Esophagus muscularis mucosa (tissue), 4 donors: ENCODE measurements at regions not wholly inside any gene's neighbourhood (a gene's known extent, or its start where the extent isn't known, plus 50 kb on each side); places are given as distances from the start of the nearest gene placed in this dataset.

Source experiments
- DNase-seq: peaks from one replicate; pipeline ENCODE4 v3.0.0-alpha.2; 2017; ENCODE audit errors: extremely low spot score
- H3K27ac ChIP-seq, 4 donors: fragments of 200-600 bp; sonication (generic); replicated peaks in 1 of 4; 1 replicate in 3 of 4; 2 replicates in 1 of 4; pipeline ENCODE4 v1.5.1; 2016 to 2019; ENCODE audit warnings: mild to moderate bottlenecking in 1 of 4
- H3K27me3 ChIP-seq, 4 donors: fragments of 200-600 bp; sonication (generic); one replicate each; pipeline versions ENCODE4 v1.5.1 to v1.6.0; 2016 to 2019
- H3K36me3 ChIP-seq, 4 donors: fragments of 200-600 bp; sonication (generic); one replicate each; pipeline ENCODE4 v1.5.1; 2016 to 2019
- H3K4me1 ChIP-seq, 4 donors: fragments of 200-600 bp; sonication (generic); one replicate each; pipeline ENCODE4 v1.5.1; 2016 to 2019
- H3K4me3 ChIP-seq, 4 donors: fragments of 200-600 bp; sonication (generic); 1 replicate in 2 of 4; 2 replicates in 2 of 4; pipeline ENCODE4 v1.5.1; 2016 to 2019; ENCODE audit warnings: mild to moderate bottlenecking in 4 of 4, moderate library complexity in 1 of 4
- H3K9me3 ChIP-seq, 4 donors: fragments of 200-600 bp; sonication (generic); 1 replicate in 3 of 4; 2 replicates in 1 of 4; pipeline ENCODE4 v1.5.1; 2016 to 2019
- CTCF ChIP-seq, 3 experiments: fragments of 200-600 bp in 2 of 3; fragments of 450-650 bp in 1 of 3; sonication (generic) in 2 of 3; IDR thresholded peaks; one replicate each; pipeline ENCODE4 v1.5.1; 2017 to 2019; ENCODE audit warnings: antibody characterized with exemption in 3 of 3, mild to moderate bottlenecking in 2 of 3, moderate library complexity in 1 of 3
- EP300 ChIP-seq: sonication (generic); formaldehyde crosslinking; IDR thresholded peaks from one replicate; pipeline ENCODE4 v1.6.1; 2017; ENCODE audit warnings: antibody characterized with exemption
- POLR2A ChIP-seq: fragments of 450-650 bp; IDR thresholded peaks from one replicate; pipeline ENCODE4 v1.6.1; 2017; ENCODE audit warnings: antibody characterized with exemption, moderate library complexity, mild to moderate bottlenecking, low read depth
- POLR2AphosphoS5 ChIP-seq, 2 donors: sonication (generic); formaldehyde crosslinking; IDR thresholded peaks; one replicate each; pipeline ENCODE4 v1.6.1; 2017; ENCODE audit warnings: antibody characterized with exemption in 2 of 2
- WGBS: methylation state at CpG from one replicate; pipeline ENCODE4 v1.1.5; 2018; 5-methylcytosine and 5-hydroxymethylcytosine counted together
- intact Hi-C: fragments of 100-400 bp; cut with DNase I; formaldehyde crosslinking; loops from one replicate; pipeline ENCODE4 v1.15.1; 2023

- DNase-seq: no peak
- intact Hi-C loops: no loop called here
These were observed 532.9 kb downstream of the TBC1D22A start for GRCh38 chr22:47295226-47295901.

GRCh38 chr22:47294576-47294975 is 532.1 kb downstream of the TBC1D22A start:
- WGBS: 78% methylated on average over 5 of the region's 5 CpGs
- Histone ChIP-seq H3K27ac (no peak overlapping the region), H3K9me3 (no peaks in the 10 kb centered on the region), H3K27me3 (peaks cover 0 to 45% (median 0%) of the 10 kb centered on the region in 4 donors), H3K4me1 (peaks cover 0 to 17% (median 16%) of the 10 kb centered on the region in 4 donors), H3K4me3 (no peak overlapping the region), H3K36me3 (no peaks in the 10 kb centered on the region)
- TF ChIP-seq POLR2A (no peak), POLR2AphosphoS5 (IDR thresholded peaks at IDR 0.05) (no peak), CTCF (IDR thresholded peaks at IDR 0.05) (no peak), EP300 (no peak)
- intact Hi-C loops: no loop called here
- DNase-seq: no peak

More at GRCh38 chr22:47295226-47295901, 532.9 kb downstream of the TBC1D22A start:
- Histone ChIP-seq H3K4me1 (peaks cover 0 to 17% (median 16%) of the 10 kb centered on the region in 4 donors), H3K4me3 (no peak overlapping the region), H3K36me3 (no peaks in the 10 kb centered on the region), H3K9me3 (no peaks in the 10 kb centered on the region), H3K27me3 (peaks cover 0 to 38% (median 0%) of the 10 kb centered on the region in 4 donors), H3K27ac (no peak overlapping the region)
- WGBS: 78% methylated on average over 9 of the region's 21 CpGs
- TF ChIP-seq POLR2A (no peak), POLR2AphosphoS5 (IDR thresholded peaks at IDR 0.05) (no peak), EP300 (no peak)

- no peak for DNase-seq
These were observed 531.7 kb downstream of the TBC1D22A start for GRCh38 chr22:47294222-47294532.

GRCh38 chr22:47293368-47294221 is 531.1 kb downstream of the TBC1D22A start:
- no peak overlapping the region for H3K4me3 ChIP-seq
- H3K9me3 ChIP-seq: no peaks in the 10 kb centered on the region
- peaks cover 0 to 17% (median 16%) of the 10 kb centered on the region in 4 donors for H3K4me1 ChIP-seq
- TF ChIP-seq CTCF (IDR thresholded peaks at IDR 0.05) (no peak), POLR2AphosphoS5 (IDR thresholded peaks at IDR 0.05) (no peak), POLR2A (no peak)
- no peak overlapping the region for H3K27ac ChIP-seq
- H3K36me3 ChIP-seq: no peaks in the 10 kb centered on the region
- H3K27me3 ChIP-seq: peaks cover 0 to 55% (median 0%) of the 10 kb centered on the region in 4 donors
- intact Hi-C loops: no loop called here
- no peak for DNase-seq
- WGBS: 86% methylated on average over 18 of the region's 18 CpGs

More at GRCh38 chr22:47294222-47294532, 531.7 kb downstream of the TBC1D22A start:
- intact Hi-C loops: no loop called here
- Histone ChIP-seq H3K4me3 (no peak overlapping the region), H3K9me3 (no peaks in the 10 kb centered on the region), H3K4me1 (peaks cover 0 to 17% (median 16%) of the 10 kb centered on the region in 4 donors), H3K27me3 (peaks cover 0 to 49% (median 0%) of the 10 kb centered on the region in 4 donors), H3K27ac (no peak overlapping the region), H3K36me3 (no peaks in the 10 kb centered on the region)
- WGBS: 76% methylated on average over 5 of the region's 6 CpGs
- no peak for TF ChIP-seq POLR2AphosphoS5 (IDR thresholded peaks at IDR 0.05)

GRCh38 chr22:47292546-47293320 is 530.3 kb downstream of the TBC1D22A start:
- TF ChIP-seq CTCF (IDR thresholded peaks at IDR 0.05): no peak
- DNase-seq: no peak
- H3K4me3 ChIP-seq: no peak overlapping the region
- H3K36me3 ChIP-seq: no peaks in the 10 kb centered on the region
- H3K9me3 ChIP-seq: no peaks in the 10 kb centered on the region
- intact Hi-C loops: no loop called here
- 56% methylated on average over 9 of the region's 18 CpGs for WGBS
- H3K27me3 ChIP-seq: peaks cover 0 to 60% (median 0%) of the 10 kb centered on the region in 4 donors
- peaks cover 0 to 17% (median 16%) of the 10 kb centered on the region in 4 donors for H3K4me1 ChIP-seq
- H3K27ac ChIP-seq: peak overlapping the region in 2 of 4 donors; percentile 28 to 42
